ENCODE measurements at regions not wholly inside any gene's neighbourhood (a gene's known extent, or its start where the extent isn't known, plus 50 kb on each side); places are given as distances from the start of the nearest gene placed in this dataset.
"Not testable (repeated sequence)": the region's sequence is repeated elsewhere in the genome, so short reads cannot be mapped to it uniquely, and the experiment has no call there.

GRCh38 chr2:144642856-144643255 is 122.9 kb upstream of the ZEB2 start:
- CTCF ChIA-PET, result interaction anchor here (1.3 to 1.6 kb wide), 3 partner anchors 11 to 18 kb away, joined by 3 to 4 read pairs (median 3); no protein-coding TSS in a partner anchor
- Histone ChIP-seq H3K27me3 (replicated peaks in 2 of 5; ENCODE audit: control insufficient read depth in 4 of 5, insufficient read depth in 5 of 5, low read length in 4 of 5) (no peaks in the 10 kb centered on the region), H3K9me3 (ENCODE audit: control extremely low read depth in 1 of 5, control insufficient read depth in 4 of 5, insufficient read depth in 2 of 5, low read depth in 1 of 5, low read length in 4 of 5) (peaks cover 0 to 4% (median 2%) of the 10 kb centered on the region in 5 experiments), H3K4me3 (ENCODE audit: control insufficient read depth in 1 of 7, extremely low read depth in 1 of 7, insufficient read depth in 4 of 7, low read depth in 2 of 7, low read length in 6 of 7) (no peak overlapping the region), H3K36me3 (ENCODE audit: control insufficient read depth in 4 of 4, insufficient read depth in 4 of 4, low read length in 3 of 4) (no peaks in the 10 kb centered on the region), H3K4me1 (ENCODE audit: control extremely low read depth in 1 of 4, control insufficient read depth in 4 of 4, insufficient read depth in 4 of 4, low read length in 3 of 4) (no peaks in the 10 kb centered on the region), H3K27ac (ENCODE audit: insufficient read depth in 1 of 2, low read depth in 1 of 2, low read length in 2 of 2, poor library complexity in 1 of 2, severe bottlenecking in 2 of 2) (no peak overlapping the region)
- WGBS (ENCODE audit: insufficient coverage), result 100% methylated on average over 2 of the region's 2 CpGs
- DNase-seq, result no peak
- POLR2A ChIA-PET, result no interaction called here

GRCh38 chr2:144642131-144642530 is 122.2 kb upstream of the ZEB2 start:
- CTCF ChIA-PET, result interaction anchor here (1.0 to 1.6 kb wide), 4 partner anchors 8 to 18 kb away, joined by 3 to 4 read pairs (median 3); no protein-coding TSS in a partner anchor
- no peaks in the 10 kb centered on the region for H3K27me3 ChIP-seq (replicated peaks in 2 of 5; ENCODE audit: control insufficient read depth in 4 of 5, insufficient read depth in 5 of 5, low read length in 4 of 5)
- POLR2A ChIA-PET, result interaction anchor here (0.7 kb wide), 1 partner anchor 58 kb away, joined by 3 read pairs; no protein-coding TSS in a partner anchor
- H3K27ac ChIP-seq (ENCODE audit: insufficient read depth in 1 of 2, low read depth in 1 of 2, low read length in 2 of 2, poor library complexity in 1 of 2, severe bottlenecking in 2 of 2), result no peak overlapping the region
- no peak for DNase-seq
- H3K4me1 ChIP-seq (ENCODE audit: control extremely low read depth in 1 of 4, control insufficient read depth in 4 of 4, insufficient read depth in 4 of 4, low read length in 3 of 4), result no peaks in the 10 kb centered on the region
- no peak overlapping the region for H3K4me3 ChIP-seq (ENCODE audit: control insufficient read depth in 1 of 7, extremely low read depth in 1 of 7, insufficient read depth in 4 of 7, low read depth in 2 of 7, low read length in 6 of 7)
- no peaks in the 10 kb centered on the region for H3K36me3 ChIP-seq (ENCODE audit: control insufficient read depth in 4 of 4, insufficient read depth in 4 of 4, low read length in 3 of 4)
- 56% methylated on average over 2 of the region's 2 CpGs for WGBS (ENCODE audit: insufficient coverage)
- peaks cover 0 to 9% (median 2%) of the 10 kb centered on the region in 5 experiments for H3K9me3 ChIP-seq (ENCODE audit: control extremely low read depth in 1 of 5, control insufficient read depth in 4 of 5, insufficient read depth in 2 of 5, low read depth in 1 of 5, low read length in 4 of 5)

GRCh38 chr2:144638250-144638649 is 118.3 kb upstream of the ZEB2 start:
- DNase-seq; H3K4me1 ChIP-seq (ENCODE audit: control extremely low read depth in 1 of 4, control insufficient read depth in 4 of 4, insufficient read depth in 4 of 4, low read length in 3 of 4); H3K36me3 ChIP-seq (ENCODE audit: control insufficient read depth in 4 of 4, insufficient read depth in 4 of 4, low read length in 3 of 4); H3K27me3 ChIP-seq (replicated peaks in 2 of 5; ENCODE audit: control insufficient read depth in 4 of 5, insufficient read depth in 5 of 5, low read length in 4 of 5); CTCF ChIA-PET; H3K4me3 ChIP-seq (ENCODE audit: control insufficient read depth in 1 of 7, extremely low read depth in 1 of 7, insufficient read depth in 4 of 7, low read depth in 2 of 7, low read length in 6 of 7); H3K27ac ChIP-seq (ENCODE audit: insufficient read depth in 1 of 2, low read depth in 1 of 2, low read length in 2 of 2, poor library complexity in 1 of 2, severe bottlenecking in 2 of 2); POLR2A ChIA-PET: not testable (repeated sequence)
- WGBS (ENCODE audit: insufficient coverage), result 96% methylated on average over 3 of the region's 4 CpGs
- peaks cover 0 to 17% (median 2%) of the 10 kb centered on the region in 5 experiments for H3K9me3 ChIP-seq (ENCODE audit: control extremely low read depth in 1 of 5, control insufficient read depth in 4 of 5, insufficient read depth in 2 of 5, low read depth in 1 of 5, low read length in 4 of 5)

DNA sequence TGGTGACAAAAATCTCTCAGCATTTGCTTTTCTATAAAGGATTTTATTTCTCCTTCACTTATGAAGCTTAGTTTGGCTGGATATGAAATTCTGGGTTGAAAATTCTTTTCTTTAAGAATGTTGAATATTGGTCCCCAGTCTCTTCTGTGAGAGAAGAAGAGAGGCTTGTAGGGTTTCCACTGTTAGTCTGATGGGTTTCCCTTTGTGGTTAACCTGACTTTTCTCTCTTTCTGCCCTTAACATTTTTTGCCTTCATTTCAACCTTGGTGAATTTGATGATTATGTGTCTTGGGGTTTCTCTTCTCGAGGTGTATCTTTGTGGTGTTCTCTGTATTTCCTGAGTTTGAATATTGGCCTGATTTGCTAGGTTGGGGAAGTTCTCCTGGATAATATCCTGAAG is 116.9 kb upstream of the ZEB2 start:
- peaks cover 0 to 17% (median 2%) of the 10 kb centered on the region in 5 experiments for H3K9me3 ChIP-seq (ENCODE audit: control extremely low read depth in 1 of 5, control insufficient read depth in 4 of 5, insufficient read depth in 2 of 5, low read depth in 1 of 5, low read length in 4 of 5)
- CTCF ChIA-PET; POLR2A ChIA-PET; H3K36me3 ChIP-seq (ENCODE audit: control insufficient read depth in 4 of 4, insufficient read depth in 4 of 4, low read length in 3 of 4); H3K27ac ChIP-seq (ENCODE audit: insufficient read depth in 1 of 2, low read depth in 1 of 2, low read length in 2 of 2, poor library complexity in 1 of 2, severe bottlenecking in 2 of 2); H3K27me3 ChIP-seq (replicated peaks in 2 of 5; ENCODE audit: control insufficient read depth in 4 of 5, insufficient read depth in 5 of 5, low read length in 4 of 5); H3K4me3 ChIP-seq (ENCODE audit: control insufficient read depth in 1 of 7, extremely low read depth in 1 of 7, insufficient read depth in 4 of 7, low read depth in 2 of 7, low read length in 6 of 7); DNase-seq; H3K4me1 ChIP-seq (ENCODE audit: control extremely low read depth in 1 of 4, control insufficient read depth in 4 of 4, insufficient read depth in 4 of 4, low read length in 3 of 4): not testable (repeated sequence)
- no CpG with 5 or more reads among the region's 1 CpG for WGBS (ENCODE audit: insufficient coverage)

- Histone ChIP-seq H3K9me3 (ENCODE audit: control extremely low read depth in 1 of 5, control insufficient read depth in 4 of 5, insufficient read depth in 2 of 5, low read depth in 1 of 5, low read length in 4 of 5) (peaks cover 0 to 13% (median 2%) of the 10 kb centered on the region in 5 experiments), H3K4me1 (ENCODE audit: control extremely low read depth in 1 of 4, control insufficient read depth in 4 of 4, insufficient read depth in 4 of 4, low read length in 3 of 4) (no peaks in the 10 kb centered on the region), H3K4me3 (ENCODE audit: control insufficient read depth in 1 of 7, extremely low read depth in 1 of 7, insufficient read depth in 4 of 7, low read depth in 2 of 7, low read length in 6 of 7) (no peak overlapping the region), H3K27ac (ENCODE audit: insufficient read depth in 1 of 2, low read depth in 1 of 2, low read length in 2 of 2, poor library complexity in 1 of 2, severe bottlenecking in 2 of 2) (no peak overlapping the region), H3K36me3 (ENCODE audit: control insufficient read depth in 4 of 4, insufficient read depth in 4 of 4, low read length in 3 of 4) (no peaks in the 10 kb centered on the region), H3K27me3 (replicated peaks in 2 of 5; ENCODE audit: control insufficient read depth in 4 of 5, insufficient read depth in 5 of 5, low read length in 4 of 5) (no peaks in the 10 kb centered on the region)
- no peak for DNase-seq
- WGBS (ENCODE audit: insufficient coverage), result 100% methylated on average over 1 of the region's 2 CpGs
- ChIA-PET POLR2A (no interaction called here), CTCF (no interaction called here)
Observed at GRCh38 chr2:144632809-144633208, 112.9 kb upstream of the ZEB2 start.

DNA sequence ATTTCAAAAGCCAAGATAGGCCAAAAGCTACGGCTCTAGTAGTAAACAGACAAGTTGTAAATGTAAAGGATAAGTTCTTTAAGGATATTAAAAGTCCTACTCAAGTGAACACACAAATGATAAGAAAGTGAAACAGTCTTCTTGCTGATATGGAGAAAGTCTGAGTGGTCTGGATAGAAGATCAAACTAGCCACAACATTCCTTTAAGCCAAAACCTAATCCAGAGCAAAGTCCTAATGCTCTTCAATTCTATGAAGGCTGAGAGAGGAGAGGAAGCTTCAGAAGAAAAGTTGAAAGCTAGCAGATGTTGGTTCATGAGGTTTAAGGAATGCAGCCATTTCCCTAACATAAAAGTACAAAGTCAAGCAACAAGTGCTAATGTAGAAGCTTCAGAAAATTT is 111.7 kb upstream of the ZEB2 start:
- no CpG with 5 or more reads among the region's 1 CpG for whole genome bisulfite sequencing (ENCODE audit: insufficient coverage)
- ChIA-PET POLR2A (no interaction called here), CTCF (interaction anchor here (1.6 kb wide), 1 partner anchor 11 kb away, joined by 4 read pairs; no protein-coding TSS in a partner anchor)
- no peaks in the 10 kb centered on the region for H3K4me1 ChIP-seq (ENCODE audit: control extremely low read depth in 1 of 4, control insufficient read depth in 4 of 4, insufficient read depth in 4 of 4, low read length in 3 of 4)
- no peak overlapping the region for H3K4me3 ChIP-seq (ENCODE audit: control insufficient read depth in 1 of 7, extremely low read depth in 1 of 7, insufficient read depth in 4 of 7, low read depth in 2 of 7, low read length in 6 of 7)
- no peaks in the 10 kb centered on the region for H3K36me3 ChIP-seq (ENCODE audit: control insufficient read depth in 4 of 4, insufficient read depth in 4 of 4, low read length in 3 of 4)
- no peaks in the 10 kb centered on the region for H3K27me3 ChIP-seq (replicated peaks in 2 of 5; ENCODE audit: control insufficient read depth in 4 of 5, insufficient read depth in 5 of 5, low read length in 4 of 5)
- peaks cover 0 to 5% (median 0%) of the 10 kb centered on the region in 5 experiments for H3K9me3 ChIP-seq (ENCODE audit: control extremely low read depth in 1 of 5, control insufficient read depth in 4 of 5, insufficient read depth in 2 of 5, low read depth in 1 of 5, low read length in 4 of 5)
- no peak overlapping the region for H3K27ac ChIP-seq (ENCODE audit: insufficient read depth in 1 of 2, low read depth in 1 of 2, low read length in 2 of 2, poor library complexity in 1 of 2, severe bottlenecking in 2 of 2)
- no peak for DNase-seq

DNA sequence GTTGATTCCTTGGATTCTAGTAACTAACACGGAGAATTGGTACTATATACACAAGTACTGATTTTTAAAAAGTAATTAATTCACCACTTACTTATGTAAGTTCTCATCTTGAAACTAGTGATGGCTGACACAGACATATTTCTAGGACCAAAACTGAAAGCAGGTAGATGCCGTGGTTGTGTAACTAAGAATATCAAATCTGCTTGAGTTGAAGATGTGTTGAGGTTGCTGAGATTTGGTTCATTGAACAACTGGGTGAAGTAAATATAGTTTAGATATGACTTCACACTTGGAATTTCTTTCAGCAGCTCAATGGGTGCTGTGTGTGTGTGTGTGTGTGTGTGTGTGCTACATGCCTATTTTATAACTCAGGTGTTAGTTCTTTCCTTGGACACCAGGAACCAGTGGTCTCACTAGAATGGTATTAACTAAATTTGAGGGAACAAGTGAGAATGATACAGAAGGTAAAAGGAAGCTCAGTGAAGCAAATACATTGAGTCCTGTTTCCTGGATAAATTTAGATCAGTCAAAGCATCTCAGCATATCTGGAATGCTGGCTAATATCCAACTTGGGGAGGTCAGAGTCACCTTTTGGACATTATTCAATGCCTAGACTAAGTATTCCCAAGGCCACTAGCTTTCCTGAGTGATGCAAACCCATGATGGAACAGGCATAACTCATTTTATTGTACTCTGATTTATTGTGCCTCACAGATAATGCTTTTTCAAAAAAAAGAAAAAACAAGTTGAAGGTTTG is 110.7 kb upstream of the ZEB2 start:
- POLR2A ChIA-PET, result no interaction called here

More for the DNA sequence above, 110.7 kb upstream of the ZEB2 start:
- DNase-seq, result no peak
- peaks cover 0 to under 1% (median 0%) of the 10 kb centered on the region in 5 experiments for H3K9me3 ChIP-seq (ENCODE audit: control extremely low read depth in 1 of 5, control insufficient read depth in 4 of 5, insufficient read depth in 2 of 5, low read depth in 1 of 5, low read length in 4 of 5)
- no peak overlapping the region for H3K4me3 ChIP-seq (ENCODE audit: control insufficient read depth in 1 of 7, extremely low read depth in 1 of 7, insufficient read depth in 4 of 7, low read depth in 2 of 7, low read length in 6 of 7)
- H3K27me3 ChIP-seq (replicated peaks in 2 of 5; ENCODE audit: control insufficient read depth in 4 of 5, insufficient read depth in 5 of 5, low read length in 4 of 5), result no peaks in the 10 kb centered on the region
- H3K36me3 ChIP-seq (ENCODE audit: control insufficient read depth in 4 of 4, insufficient read depth in 4 of 4, low read length in 3 of 4), result no peaks in the 10 kb centered on the region
- CTCF ChIA-PET, result interaction anchor here (1.6 kb wide), 1 partner anchor 12 kb away, joined by 4 read pairs; no protein-coding TSS in a partner anchor
- WGBS (ENCODE audit: insufficient coverage), result 100% methylated on average over 1 of the region's 2 CpGs
- no peak overlapping the region for H3K27ac ChIP-seq (ENCODE audit: insufficient read depth in 1 of 2, low read depth in 1 of 2, low read length in 2 of 2, poor library complexity in 1 of 2, severe bottlenecking in 2 of 2)
- no peaks in the 10 kb centered on the region for H3K4me1 ChIP-seq (ENCODE audit: control extremely low read depth in 1 of 4, control insufficient read depth in 4 of 4, insufficient read depth in 4 of 4, low read length in 3 of 4)

Data from common myeloid progenitor, CD34-positive (primary cell).